ENCODE measurements at regions not wholly inside any gene's neighbourhood (a gene's known extent, or its start where the extent isn't known, plus 50 kb on each side); places are given as distances from the start of the nearest gene placed in this dataset.

GRCh38 chr12:90399357-90399756 is 555.6 kb downstream of the CCER1 start:
- Histone ChIP-seq H3K9me3 (replicated peaks; ENCODE audit: control insufficient read depth, insufficient read depth, low read length) (no peaks in the 10 kb centered on the region), H3K36me3 (ENCODE audit: control insufficient read depth in 2 of 2, extremely low read depth in 1 of 2, insufficient read depth in 2 of 2, low read length in 2 of 2) (no peaks in the 10 kb centered on the region), H3K4me1 (ENCODE audit: control insufficient read depth, extremely low read depth, insufficient read depth, low read length) (no peaks in the 10 kb centered on the region), H4K20me1 (replicated peaks; ENCODE audit: control insufficient read depth, extremely low read depth, insufficient read depth, low read length) (no peaks in the 10 kb centered on the region), H3K4me2 (ENCODE audit: insufficient read depth, low read length) (no peak overlapping the region), H3K27ac (ENCODE audit: insufficient read depth, low read depth, low read length) (no peak overlapping the region), H3K9ac (replicated peaks; ENCODE audit: extremely low read depth, insufficient read depth, low read length) (no peak overlapping the region), H3K4me3 (replicated peaks in 1 of 3; ENCODE audit: insufficient read depth in 1 of 3, low read depth in 1 of 3, low read length in 3 of 3) (no peak overlapping the region), H2AFZ (ENCODE audit: low read depth, low read length) (no peak overlapping the region), H3K27me3 (ENCODE audit: control insufficient read depth in 2 of 2, insufficient read depth in 2 of 2, low read length in 2 of 2) (no peaks in the 10 kb centered on the region), H3K79me2 (ENCODE audit: control insufficient read depth, insufficient read depth, low read length) (no peaks in the 10 kb centered on the region), H3K9me1 (replicated peaks; ENCODE audit: control insufficient read depth, extremely low read depth, insufficient read depth, low read length) (no peaks in the 10 kb centered on the region)
- ChIA-PET POLR2A (no interaction called here), CTCF (no interaction called here)
- TF ChIP-seq MYC (IDR thresholded peaks at IDR 0.05; ENCODE audit: low read depth, low read length) = no peak
- no peak for TF ChIP-seq POLR2AphosphoS5 (IDR thresholded peaks at IDR 0.05; ENCODE audit: insufficient read depth, low read depth, low read length)
- no peak for TF ChIP-seq GATA2 (IDR thresholded peaks at IDR 0.05; ENCODE audit: insufficient read depth, insufficient read length, low read depth, low read length)
- TF ChIP-seq POLR2A (IDR thresholded peaks at IDR 0.05; ENCODE audit: low read depth, low read length) = no peak
- no peak for TF ChIP-seq EZH2 (IDR thresholded peaks at IDR 0.05; ENCODE audit: borderline replicate concordance, low read depth, low read length, severe bottlenecking)
- no peak for TF ChIP-seq JUN (IDR thresholded peaks at IDR 0.05; ENCODE audit: borderline replicate concordance, insufficient read depth, insufficient read length, low read depth)
- no peak for TF ChIP-seq MAX (IDR thresholded peaks at IDR 0.05; ENCODE audit: insufficient read depth, insufficient read length)
- no peak for TF ChIP-seq FOS (IDR thresholded peaks at IDR 0.05; ENCODE audit: borderline replicate concordance, insufficient read depth, low read length)
- no peak for TF ChIP-seq CTCF (IDR thresholded peaks at IDR 0.05; ENCODE audit: extremely low read depth in 1 of 2, insufficient read depth in 1 of 2, low read depth in 1 of 2, low read length in 2 of 2)
- DNase-seq (ENCODE audit: low read depth, low spot score) (peak; percentile 60), FAIRE-seq (no peak)
- dilution Hi-C loops (cut with MboI; ENCODE audit: extremely low pct_ligation_motif_present, low sequenced_read_pairs) = no loop called here
- intact Hi-C loops (cut with micrococcal nuclease) = no loop called here
- BruUV-seq (replicated peaks) = no TSS peak
